HepG2 (cell line): ENCODE measurements at regions not wholly inside any gene's neighbourhood (a gene's known extent, or its start where the extent isn't known, plus 50 kb on each side); places are given as distances from the start of the nearest gene placed in this dataset.
A peak's percentile ranks its signal among the peaks of the same experiment; 100 is the strongest.

ENCODE experiments used
- EEA1 ChIP-seq: sonication (generic); formaldehyde crosslinking; IDR thresholded peaks from 2 replicates; pipeline ENCODE4 v1.5.1; 2020; ENCODE audit warnings: mild to moderate bottlenecking, missing genetic modification reagents, borderline replicate concordance
- ELF4 ChIP-seq: sonication (generic); formaldehyde crosslinking; IDR thresholded peaks from 2 replicates; pipeline ENCODE4 v1.5.0; 2020; ENCODE audit warnings: missing genetic modification reagents, mild to moderate bottlenecking, moderate library complexity, borderline replicate concordance
- FOSL2 ChIP-seq: sonication (generic); formaldehyde crosslinking; IDR thresholded peaks from 2 replicates; pipeline ENCODE4 v1.4.0; 2020; ENCODE audit warnings: missing genetic modification reagents
- KAT8 ChIP-seq: IDR thresholded peaks from 2 replicates; pipeline ENCODE4 v1.6.1; 2016; ENCODE audit warnings: missing genetic modification reagents, missing compliant biosample characterization
- PRMT3 ChIP-seq: sonication (generic); formaldehyde crosslinking; IDR thresholded peaks from 2 replicates; pipeline ENCODE4 v1.8.1; 2022; ENCODE audit warnings: low read depth, mild to moderate bottlenecking, moderate library complexity, missing genetic modification reagents, borderline replicate concordance
- REPIN1 ChIP-seq: sonication (generic); formaldehyde crosslinking; IDR thresholded peaks from 2 replicates; pipeline ENCODE4 v1.8.0; 2022; ENCODE audit warnings: missing genetic modification reagents, low read depth, mild to moderate bottlenecking, borderline replicate concordance
- SAP130 ChIP-seq: IDR thresholded peaks from 2 replicates; pipeline ENCODE4 v1.6.1; 2016; ENCODE audit warnings: low read depth
- SRF ChIP-seq: IDR thresholded peaks from 2 replicates; pipeline ENCODE4 v1.6.1; 2011; ENCODE audit warnings: mild to moderate bottlenecking, low read depth, low read length, moderate library complexity
- THAP11 ChIP-seq: IDR thresholded peaks from 2 replicates; pipeline ENCODE4 v1.6.1; 2016; ENCODE audit warnings: missing biosample characterization, missing genetic modification reagents
- TOPORS ChIP-seq: sonication (generic); formaldehyde crosslinking; IDR thresholded peaks from 2 replicates; pipeline ENCODE4 v1.8.0; 2023; ENCODE audit warnings: mild to moderate bottlenecking, missing genetic modification reagents
- ZEB1 ChIP-seq: IDR thresholded peaks from 2 replicates; pipeline ENCODE4 v1.6.1; 2012; ENCODE audit warnings: mild to moderate bottlenecking, low read depth, inconsistent platforms; ENCODE audit not compliant: insufficient replicate concordance
- ZMYM2 ChIP-seq: sonication (generic); formaldehyde crosslinking; IDR thresholded peaks from 2 replicates; pipeline ENCODE4 v1.8.0; 2022; ENCODE audit warnings: mild to moderate bottlenecking, missing genetic modification reagents
- ZNF251 ChIP-seq: sonication (generic); formaldehyde crosslinking; IDR thresholded peaks from 2 replicates; pipeline ENCODE4 v1.9.0; 2021; ENCODE audit warnings: mild to moderate bottlenecking, missing genetic modification reagents
- ZNF564 ChIP-seq: sonication (generic); formaldehyde crosslinking; IDR thresholded peaks from 2 replicates; pipeline ENCODE4 v1.8.1; 2023; ENCODE audit warnings: mild to moderate bottlenecking, missing genetic modification reagents
- ZNF572 ChIP-seq: sonication (generic); formaldehyde crosslinking; IDR thresholded peaks from 2 replicates; pipeline ENCODE4 v1.5.1; 2020; ENCODE audit warnings: mild to moderate bottlenecking, missing genetic modification reagents
- ZNF746 ChIP-seq: sonication (generic); formaldehyde crosslinking; IDR thresholded peaks from 2 replicates; pipeline ENCODE4 v1.8.0; 2022; ENCODE audit warnings: mild to moderate bottlenecking, missing genetic modification reagents
- ZNF749 ChIP-seq: sonication (generic); formaldehyde crosslinking; IDR thresholded peaks from 2 replicates; pipeline ENCODE4 v1.8.0; 2022; ENCODE audit warnings: mild to moderate bottlenecking, missing genetic modification reagents, moderate library complexity, borderline replicate concordance
- ZNF782 ChIP-seq: sonication (generic); formaldehyde crosslinking; IDR thresholded peaks from 2 replicates; pipeline ENCODE4 v1.4.0; 2020; ENCODE audit warnings: missing genetic modification reagents, mild to moderate bottlenecking, borderline replicate concordance
- TF ChIP-seq, protein P1 (sequence below): sonication (generic); formaldehyde crosslinking; IDR thresholded peaks from 2 replicates; pipeline ENCODE4 v1.4.0; 2020; ENCODE audit warnings: missing genetic modification reagents, borderline replicate concordance
- TF ChIP-seq, protein P2 (sequence below): sonication (generic); formaldehyde crosslinking; IDR thresholded peaks from 2 replicates; pipeline ENCODE4 v1.5.0; 2020; ENCODE audit warnings: missing genetic modification reagents
- TF ChIP-seq, protein P3 (sequence below), 2 experiments: fragments of 450-650 bp in 1 of 2; sonication (generic) in 1 of 2; formaldehyde crosslinking; IDR thresholded peaks; 2 replicates each; pipeline versions ENCODE4 v1.5.0 to v1.8.0; 2020 to 2022; ENCODE audit warnings: mild to moderate bottlenecking in 1 of 2, missing genetic modification reagents in 1 of 2
- TF ChIP-seq, protein P4 (sequence below): sonication (generic); formaldehyde crosslinking; IDR thresholded peaks from 2 replicates; pipeline ENCODE4 v1.4.0; 2020; ENCODE audit warnings: mild to moderate bottlenecking, missing genetic modification reagents
- TF ChIP-seq, protein P5 (sequence below): IDR thresholded peaks from 2 replicates; pipeline ENCODE4 v1.4.0; 2020; ENCODE audit warnings: mild to moderate bottlenecking, missing genetic modification reagents

DNA sequence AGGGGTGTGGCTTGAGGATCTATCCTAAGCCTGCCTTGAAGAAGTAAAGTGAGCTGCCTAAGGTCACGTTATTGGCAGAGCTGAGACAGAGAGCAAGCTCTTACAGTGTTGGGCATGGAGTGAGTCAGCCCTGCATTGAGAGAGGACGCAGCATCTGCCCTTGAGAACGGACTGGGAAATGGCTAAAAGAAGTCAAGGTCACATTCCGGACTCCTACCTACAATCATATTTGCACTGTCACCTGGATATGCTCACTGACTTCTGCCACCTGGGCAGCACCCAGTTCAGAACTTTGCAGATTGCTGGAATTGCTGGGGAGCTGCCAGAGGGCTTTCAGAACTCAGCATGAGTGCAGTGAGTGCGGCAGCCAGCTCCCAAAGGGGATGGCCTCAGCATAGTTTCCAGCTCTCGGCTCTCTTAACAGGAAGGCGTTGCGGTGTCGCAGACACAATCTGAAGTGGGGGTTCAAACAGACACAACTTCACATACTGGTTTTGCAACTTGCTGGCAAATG lies 199.3 kb upstream of the SGK1 start (continued):
- TF ChIP-seq, protein P1, sequence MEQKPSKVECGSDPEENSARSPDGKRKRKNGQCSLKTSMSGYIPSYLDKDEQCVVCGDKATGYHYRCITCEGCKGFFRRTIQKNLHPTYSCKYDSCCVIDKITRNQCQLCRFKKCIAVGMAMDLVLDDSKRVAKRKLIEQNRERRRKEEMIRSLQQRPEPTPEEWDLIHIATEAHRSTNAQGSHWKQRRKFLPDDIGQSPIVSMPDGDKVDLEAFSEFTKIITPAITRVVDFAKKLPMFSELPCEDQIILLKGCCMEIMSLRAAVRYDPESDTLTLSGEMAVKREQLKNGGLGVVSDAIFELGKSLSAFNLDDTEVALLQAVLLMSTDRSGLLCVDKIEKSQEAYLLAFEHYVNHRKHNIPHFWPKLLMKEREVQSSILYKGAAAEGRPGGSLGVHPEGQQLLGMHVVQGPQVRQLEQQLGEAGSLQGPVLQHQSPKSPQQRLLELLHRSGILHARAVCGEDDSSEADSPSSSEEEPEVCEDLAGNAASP (CRISPR knock-in tag) = no peak
- TF ChIP-seq ELF4 (CRISPR knock-in tag) (no peak), ZNF782 (no peak), ZNF564 (CRISPR knock-in tag) (no peak), FOSL2 (CRISPR knock-in tag) (peak; percentile 82), ZNF251 (CRISPR knock-in tag) (no peak), KAT8 (CRISPR knock-in tag) (no peak), ZNF572 (CRISPR knock-in tag) (no peak), SAP130 (CRISPR knock-in tag) (0 out of 2 replicates have a peak, but pooled peaks have one; percentile 22), REPIN1 (CRISPR knock-in tag) (no peak), ZNF746 (CRISPR knock-in tag) (0 out of 2 replicates have a peak, but pooled peaks have one; percentile 42), ZNF749 (CRISPR knock-in tag) (no peak), EEA1 (CRISPR knock-in tag) (0 out of 2 replicates have a peak, but pooled peaks have one; percentile 32), PRMT3 (CRISPR knock-in tag) (no peak), ZMYM2 (no peak), SRF (no peak), THAP11 (CRISPR knock-in tag) (no peak), TOPORS (CRISPR knock-in tag) (no peak), ZEB1 (peak; percentile 80)
- TF ChIP-seq, protein P2, sequence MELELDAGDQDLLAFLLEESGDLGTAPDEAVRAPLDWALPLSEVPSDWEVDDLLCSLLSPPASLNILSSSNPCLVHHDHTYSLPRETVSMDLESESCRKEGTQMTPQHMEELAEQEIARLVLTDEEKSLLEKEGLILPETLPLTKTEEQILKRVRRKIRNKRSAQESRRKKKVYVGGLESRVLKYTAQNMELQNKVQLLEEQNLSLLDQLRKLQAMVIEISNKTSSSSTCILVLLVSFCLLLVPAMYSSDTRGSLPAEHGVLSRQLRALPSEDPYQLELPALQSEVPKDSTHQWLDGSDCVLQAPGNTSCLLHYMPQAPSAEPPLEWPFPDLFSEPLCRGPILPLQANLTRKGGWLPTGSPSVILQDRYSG (CRISPR knock-in tag) = no peak
- TF ChIP-seq, protein P3, sequence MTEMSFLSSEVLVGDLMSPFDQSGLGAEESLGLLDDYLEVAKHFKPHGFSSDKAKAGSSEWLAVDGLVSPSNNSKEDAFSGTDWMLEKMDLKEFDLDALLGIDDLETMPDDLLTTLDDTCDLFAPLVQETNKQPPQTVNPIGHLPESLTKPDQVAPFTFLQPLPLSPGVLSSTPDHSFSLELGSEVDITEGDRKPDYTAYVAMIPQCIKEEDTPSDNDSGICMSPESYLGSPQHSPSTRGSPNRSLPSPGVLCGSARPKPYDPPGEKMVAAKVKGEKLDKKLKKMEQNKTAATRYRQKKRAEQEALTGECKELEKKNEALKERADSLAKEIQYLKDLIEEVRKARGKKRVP (CRISPR knock-in tag; IDR thresholded peaks at IDR 0.05) = no peak
- TF ChIP-seq, protein P4, sequence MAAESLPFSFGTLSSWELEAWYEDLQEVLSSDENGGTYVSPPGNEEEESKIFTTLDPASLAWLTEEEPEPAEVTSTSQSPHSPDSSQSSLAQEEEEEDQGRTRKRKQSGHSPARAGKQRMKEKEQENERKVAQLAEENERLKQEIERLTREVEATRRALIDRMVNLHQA (CRISPR knock-in tag) = no peak
- TF ChIP-seq, protein P5, sequence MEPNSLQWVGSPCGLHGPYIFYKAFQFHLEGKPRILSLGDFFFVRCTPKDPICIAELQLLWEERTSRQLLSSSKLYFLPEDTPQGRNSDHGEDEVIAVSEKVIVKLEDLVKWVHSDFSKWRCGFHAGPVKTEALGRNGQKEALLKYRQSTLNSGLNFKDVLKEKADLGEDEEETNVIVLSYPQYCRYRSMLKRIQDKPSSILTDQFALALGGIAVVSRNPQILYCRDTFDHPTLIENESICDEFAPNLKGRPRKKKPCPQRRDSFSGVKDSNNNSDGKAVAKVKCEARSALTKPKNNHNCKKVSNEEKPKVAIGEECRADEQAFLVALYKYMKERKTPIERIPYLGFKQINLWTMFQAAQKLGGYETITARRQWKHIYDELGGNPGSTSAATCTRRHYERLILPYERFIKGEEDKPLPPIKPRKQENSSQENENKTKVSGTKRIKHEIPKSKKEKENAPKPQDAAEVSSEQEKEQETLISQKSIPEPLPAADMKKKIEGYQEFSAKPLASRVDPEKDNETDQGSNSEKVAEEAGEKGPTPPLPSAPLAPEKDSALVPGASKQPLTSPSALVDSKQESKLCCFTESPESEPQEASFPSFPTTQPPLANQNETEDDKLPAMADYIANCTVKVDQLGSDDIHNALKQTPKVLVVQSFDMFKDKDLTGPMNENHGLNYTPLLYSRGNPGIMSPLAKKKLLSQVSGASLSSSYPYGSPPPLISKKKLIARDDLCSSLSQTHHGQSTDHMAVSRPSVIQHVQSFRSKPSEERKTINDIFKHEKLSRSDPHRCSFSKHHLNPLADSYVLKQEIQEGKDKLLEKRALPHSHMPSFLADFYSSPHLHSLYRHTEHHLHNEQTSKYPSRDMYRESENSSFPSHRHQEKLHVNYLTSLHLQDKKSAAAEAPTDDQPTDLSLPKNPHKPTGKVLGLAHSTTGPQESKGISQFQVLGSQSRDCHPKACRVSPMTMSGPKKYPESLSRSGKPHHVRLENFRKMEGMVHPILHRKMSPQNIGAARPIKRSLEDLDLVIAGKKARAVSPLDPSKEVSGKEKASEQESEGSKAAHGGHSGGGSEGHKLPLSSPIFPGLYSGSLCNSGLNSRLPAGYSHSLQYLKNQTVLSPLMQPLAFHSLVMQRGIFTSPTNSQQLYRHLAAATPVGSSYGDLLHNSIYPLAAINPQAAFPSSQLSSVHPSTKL (CRISPR knock-in tag) = peak; percentile 63
